ENCODE measurements at regions not wholly inside any gene's neighbourhood (a gene's known extent, or its start where the extent isn't known, plus 50 kb on each side); places are given as distances from the start of the nearest gene placed in this dataset.

GRCh38 chr10:90412582-90412981 lies 445.3 kb downstream of the HTR7 start:
- Histone ChIP-seq H3K4me1 (ENCODE audit: control insufficient read depth in 2 of 3, insufficient read depth in 2 of 3, low read depth in 1 of 3, low read length in 3 of 3) (no peaks in the 10 kb centered on the region), H3K9ac (ENCODE audit: low read length in 3 of 3) (no peak overlapping the region), H3K27me3 (ENCODE audit: control insufficient read depth, insufficient read depth, low read length) (no peaks in the 10 kb centered on the region), H3K36me3 (ENCODE audit: control insufficient read depth in 2 of 3, insufficient read depth in 3 of 3, low read length in 3 of 3) (no peaks in the 10 kb centered on the region), H3K4me3 (ENCODE audit: low read length in 3 of 3) (no peak overlapping the region), H3K27ac (ENCODE audit: low read depth in 2 of 2, low read length in 2 of 2) (no peak overlapping the region), H3K9me3 (ENCODE audit: control insufficient read depth in 2 of 3, insufficient read depth in 1 of 3, low read length in 3 of 3) (peaks cover 0 to 5% (median 0%) of the 10 kb centered on the region in 3 donors)
- FAIRE-seq: no peak
- no peak for DNase-seq
- intact Hi-C loops (cut with DNase I): no loop called here
- no peak for TF ChIP-seq CTCF (IDR thresholded peaks at IDR 0.05; ENCODE audit: borderline replicate concordance, extremely low read depth, insufficient read depth)

GRCh38 chr10:90413196-90413595 lies 444.6 kb downstream of the HTR7 start:
- Histone ChIP-seq H3K4me3 (ENCODE audit: low read length in 3 of 3) (no peak overlapping the region), H3K27me3 (ENCODE audit: control insufficient read depth, insufficient read depth, low read length) (no peaks in the 10 kb centered on the region), H3K4me1 (ENCODE audit: control insufficient read depth in 2 of 3, insufficient read depth in 2 of 3, low read depth in 1 of 3, low read length in 3 of 3) (no peaks in the 10 kb centered on the region), H3K36me3 (ENCODE audit: control insufficient read depth in 2 of 3, insufficient read depth in 3 of 3, low read length in 3 of 3) (no peaks in the 10 kb centered on the region), H3K9ac (ENCODE audit: low read length in 3 of 3) (no peak overlapping the region), H3K9me3 (ENCODE audit: control insufficient read depth in 2 of 3, insufficient read depth in 1 of 3, low read length in 3 of 3) (peaks cover 0 to 5% (median 0%) of the 10 kb centered on the region in 3 donors), H3K27ac (ENCODE audit: low read depth in 2 of 2, low read length in 2 of 2) (no peak overlapping the region)
- TF ChIP-seq CTCF (IDR thresholded peaks at IDR 0.05; ENCODE audit: borderline replicate concordance, extremely low read depth, insufficient read depth): no peak
- DNase-seq (no peak), FAIRE-seq (no peak)
- intact Hi-C loops (cut with DNase I): no loop called here

GRCh38 chr10:90414926-90415325 lies 442.9 kb downstream of the HTR7 start:
- no peaks in the 10 kb centered on the region for H3K4me1 ChIP-seq (ENCODE audit: control insufficient read depth in 2 of 3, insufficient read depth in 2 of 3, low read depth in 1 of 3, low read length in 3 of 3)
- no peak for TF ChIP-seq CTCF (IDR thresholded peaks at IDR 0.05; ENCODE audit: borderline replicate concordance, extremely low read depth, insufficient read depth)
- H3K4me3 ChIP-seq (ENCODE audit: low read length in 3 of 3): no peak overlapping the region
- FAIRE-seq: no peak
- intact Hi-C loops (cut with DNase I): no loop called here
- H3K36me3 ChIP-seq (ENCODE audit: control insufficient read depth in 2 of 3, insufficient read depth in 3 of 3, low read length in 3 of 3): no peaks in the 10 kb centered on the region
- no peak overlapping the region for H3K27ac ChIP-seq (ENCODE audit: low read depth in 2 of 2, low read length in 2 of 2)
- peaks cover 0 to 5% (median 0%) of the 10 kb centered on the region in 3 donors for H3K9me3 ChIP-seq (ENCODE audit: control insufficient read depth in 2 of 3, insufficient read depth in 1 of 3, low read length in 3 of 3)
- no peaks in the 10 kb centered on the region for H3K27me3 ChIP-seq (ENCODE audit: control insufficient read depth, insufficient read depth, low read length)
- DNase-seq: no peak
- no peak overlapping the region for H3K9ac ChIP-seq (ENCODE audit: low read length in 3 of 3)

- DNase-seq (no peak), FAIRE-seq (no peak)
- no peak overlapping the region for H3K4me3 ChIP-seq (ENCODE audit: low read length in 3 of 3)
- H3K9me3 ChIP-seq (ENCODE audit: control insufficient read depth in 2 of 3, insufficient read depth in 1 of 3, low read length in 3 of 3): no peaks in the 10 kb centered on the region
- no peaks in the 10 kb centered on the region for H3K4me1 ChIP-seq (ENCODE audit: control insufficient read depth in 2 of 3, insufficient read depth in 2 of 3, low read depth in 1 of 3, low read length in 3 of 3)
- no peak overlapping the region for H3K9ac ChIP-seq (ENCODE audit: low read length in 3 of 3)
- H3K36me3 ChIP-seq (ENCODE audit: control insufficient read depth in 2 of 3, insufficient read depth in 3 of 3, low read length in 3 of 3): no peaks in the 10 kb centered on the region
- no peaks in the 10 kb centered on the region for H3K27me3 ChIP-seq (ENCODE audit: control insufficient read depth, insufficient read depth, low read length)
- no peak overlapping the region for H3K27ac ChIP-seq (ENCODE audit: low read depth in 2 of 2, low read length in 2 of 2)
- TF ChIP-seq CTCF (IDR thresholded peaks at IDR 0.05; ENCODE audit: borderline replicate concordance, extremely low read depth, insufficient read depth): no peak
- intact Hi-C loops (cut with DNase I): no loop called here
These were observed 440.8 kb downstream of the HTR7 start for GRCh38 chr10:90417029-90417428.

All from kidney (tissue), 13 donors.